Kidney (tissue), 13 donors: ENCODE measurements at regions not wholly inside any gene's neighbourhood (a gene's known extent, or its start where the extent isn't known, plus 50 kb on each side); places are given as distances from the start of the nearest gene placed in this dataset.

Experiments used
- DNase-seq, 5 donors: peaks; one replicate each; pipeline ENCODE4 v3.0.0-alpha.2; 2013 to 2020
- FAIRE-seq: peaks from 2 replicates; lab custom pipeline; 2012; peaks lifted over from hg19 to GRCh38; lab: Jason Lieb, UNC
- H3K27ac ChIP-seq, 2 donors: one replicate each; pipeline ENCODE4 v1.7.0; 2013; ENCODE audit warnings: low read depth in 2 of 2, low read length in 2 of 2, inconsistent platforms in 1 of 2
- H3K27me3 ChIP-seq: one replicate; pipeline ENCODE4 v1.7.1; 2013; ENCODE audit warnings: low read length, inconsistent platforms; ENCODE audit not compliant: control insufficient read depth, insufficient read depth
- H3K36me3 ChIP-seq, 3 donors: one replicate each; pipeline versions ENCODE4 v1.7.0 to v1.7.1; 2013; ENCODE audit warnings: low read length in 3 of 3, control low read depth in 1 of 3, inconsistent platforms in 1 of 3; ENCODE audit not compliant: insufficient read depth in 3 of 3, control insufficient read depth in 2 of 3
- H3K4me1 ChIP-seq, 3 donors: one replicate each; pipeline versions ENCODE4 v1.7.0 to v1.7.1; 2013; ENCODE audit warnings: low read length in 3 of 3, inconsistent platforms in 1 of 3, low read depth in 1 of 3; ENCODE audit not compliant: control insufficient read depth in 2 of 3, insufficient read depth in 2 of 3
- H3K4me3 ChIP-seq, 3 donors: one replicate each; pipeline versions ENCODE4 v1.7.0 to v1.8.1; 2013; ENCODE audit warnings: low read length in 3 of 3, control low read depth in 1 of 3, inconsistent platforms in 1 of 3
- H3K9ac ChIP-seq, 3 donors: one replicate each; pipeline versions ENCODE4 v1.7.0 to v1.7.1; 2013; ENCODE audit warnings: low read length in 3 of 3, control low read depth in 1 of 3, inconsistent platforms in 1 of 3
- H3K9me3 ChIP-seq, 3 donors: one replicate each; pipeline versions ENCODE4 v1.7.0 to v1.7.1; 2013; ENCODE audit warnings: low read length in 3 of 3, control low read depth in 1 of 3, inconsistent platforms in 1 of 3; ENCODE audit not compliant: control insufficient read depth in 2 of 3, insufficient read depth in 1 of 3
- CTCF ChIP-seq: IDR thresholded peaks from 3 replicates; pipeline ENCODE4 v1.5.1; 2012; ENCODE audit warnings: mild to moderate bottlenecking, moderate library complexity, borderline replicate concordance; ENCODE audit not compliant: insufficient read depth; ENCODE audit errors: extremely low read depth
- intact Hi-C: fragments of 100-400 bp; cut with DNase I; formaldehyde crosslinking; loops from one replicate; pipeline ENCODE4 v1.11.1; 2022
- donor health status: control.
- donor health status: control.
- donor health status: control.
- donor health status: control.
- donor health status: control.
- donor health status: DM: yes; HTN: yes; CAD: no.
- donor health status: Normal renal cell carcinoma (clear cell type).

GRCh38 chr5:124551939-124552279 is 194.5 kb downstream of the ZNF608 start:
- Histone ChIP-seq H3K36me3 (no peaks in the 10 kb centered on the region), H3K9me3 (no peaks in the 10 kb centered on the region), H3K4me3 (no peak overlapping the region), H3K9ac (no peak overlapping the region), H3K27me3 (no peaks in the 10 kb centered on the region), H3K4me1 (no peaks in the 10 kb centered on the region), H3K27ac (no peak overlapping the region)
- no peak for FAIRE-seq
- no peak for TF ChIP-seq CTCF
- DNase-seq, result no peak
- intact Hi-C loops, result no loop called here

GRCh38 chr5:124550731-124551130 is 195.7 kb downstream of the ZNF608 start:
- TF ChIP-seq CTCF, result no peak
- FAIRE-seq, result no peak
- Histone ChIP-seq H3K4me1 (no peaks in the 10 kb centered on the region), H3K27ac (no peak overlapping the region), H3K36me3 (no peaks in the 10 kb centered on the region), H3K9ac (no peak overlapping the region), H3K4me3 (no peak overlapping the region), H3K27me3 (no peaks in the 10 kb centered on the region), H3K9me3 (no peaks in the 10 kb centered on the region)
- intact Hi-C loops, result no loop called here
- DNase-seq, result no peak

- FAIRE-seq, result no peak
- intact Hi-C loops, result no loop called here
- H3K4me1 ChIP-seq, result no peaks in the 10 kb centered on the region
Observed at GRCh38 chr5:124549891-124550436, 196.5 kb downstream of the ZNF608 start.

More at GRCh38 chr5:124549891-124550436, 196.5 kb downstream of the ZNF608 start:
- Histone ChIP-seq H3K4me3 (no peak overlapping the region), H3K9me3 (no peaks in the 10 kb centered on the region), H3K27me3 (no peaks in the 10 kb centered on the region), H3K9ac (no peak overlapping the region), H3K27ac (no peak overlapping the region), H3K36me3 (no peaks in the 10 kb centered on the region)
- no peak for DNase-seq
- no peak for TF ChIP-seq CTCF
